ENCODE measurements at regions not wholly inside any gene's neighbourhood (a gene's known extent, or its start where the extent isn't known, plus 50 kb on each side); places are given as distances from the start of the nearest gene placed in this dataset.

GRCh38 chr5:105554568-105555169 is 1992.1 kb upstream of the NUDT12 start:
- TF ChIP-seq CTCF (IDR thresholded peaks at IDR 0.05; ENCODE audit: low read depth, low read length, missing input control) (no peak), TAF1 (conservative IDR thresholded peaks at IDR 0.05) (no peak), SP1 (IDR thresholded peaks at IDR 0.05) (no peak), MAX (IDR thresholded peaks at IDR 0.05) (no peak), GABPA (IDR thresholded peaks at IDR 0.05 in 1 of 2, conservative IDR thresholded peaks at IDR 0.05 in 1 of 2) (no peak), YY1 (IDR thresholded peaks at IDR 0.05) (no peak), RXRA (IDR thresholded peaks at IDR 0.05) (no peak), JUND (IDR thresholded peaks at IDR 0.05) (no peak)
- TF ChIP-seq, protein P1, sequence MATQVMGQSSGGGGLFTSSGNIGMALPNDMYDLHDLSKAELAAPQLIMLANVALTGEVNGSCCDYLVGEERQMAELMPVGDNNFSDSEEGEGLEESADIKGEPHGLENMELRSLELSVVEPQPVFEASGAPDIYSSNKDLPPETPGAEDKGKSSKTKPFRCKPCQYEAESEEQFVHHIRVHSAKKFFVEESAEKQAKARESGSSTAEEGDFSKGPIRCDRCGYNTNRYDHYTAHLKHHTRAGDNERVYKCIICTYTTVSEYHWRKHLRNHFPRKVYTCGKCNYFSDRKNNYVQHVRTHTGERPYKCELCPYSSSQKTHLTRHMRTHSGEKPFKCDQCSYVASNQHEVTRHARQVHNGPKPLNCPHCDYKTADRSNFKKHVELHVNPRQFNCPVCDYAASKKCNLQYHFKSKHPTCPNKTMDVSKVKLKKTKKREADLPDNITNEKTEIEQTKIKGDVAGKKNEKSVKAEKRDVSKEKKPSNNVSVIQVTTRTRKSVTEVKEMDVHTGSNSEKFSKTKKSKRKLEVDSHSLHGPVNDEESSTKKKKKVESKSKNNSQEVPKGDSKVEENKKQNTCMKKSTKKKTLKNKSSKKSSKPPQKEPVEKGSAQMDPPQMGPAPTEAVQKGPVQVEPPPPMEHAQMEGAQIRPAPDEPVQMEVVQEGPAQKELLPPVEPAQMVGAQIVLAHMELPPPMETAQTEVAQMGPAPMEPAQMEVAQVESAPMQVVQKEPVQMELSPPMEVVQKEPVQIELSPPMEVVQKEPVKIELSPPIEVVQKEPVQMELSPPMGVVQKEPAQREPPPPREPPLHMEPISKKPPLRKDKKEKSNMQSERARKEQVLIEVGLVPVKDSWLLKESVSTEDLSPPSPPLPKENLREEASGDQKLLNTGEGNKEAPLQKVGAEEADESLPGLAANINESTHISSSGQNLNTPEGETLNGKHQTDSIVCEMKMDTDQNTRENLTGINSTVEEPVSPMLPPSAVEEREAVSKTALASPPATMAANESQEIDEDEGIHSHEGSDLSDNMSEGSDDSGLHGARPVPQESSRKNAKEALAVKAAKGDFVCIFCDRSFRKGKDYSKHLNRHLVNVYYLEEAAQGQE (IDR thresholded peaks at IDR 0.05), result no peak

Measured in liver (tissue), 3 donors.